Stomach smooth muscle (tissue), 2 donors: ENCODE measurements at regions not wholly inside any gene's neighbourhood (a gene's known extent, or its start where the extent isn't known, plus 50 kb on each side); places are given as distances from the start of the nearest gene placed in this dataset.

Source experiments
- H3K27ac ChIP-seq: one replicate; pipeline ENCODE4 v1.7.0; 2013; ENCODE audit warnings: mild to moderate bottlenecking, low read length, inconsistent platforms
- H3K27me3 ChIP-seq, 2 donors: one replicate each; pipeline ENCODE4 v1.7.0; 2013; ENCODE audit warnings: low read length in 2 of 2; ENCODE audit not compliant: insufficient read depth in 2 of 2, control insufficient read depth in 1 of 2
- H3K36me3 ChIP-seq, 2 donors: one replicate each; pipeline ENCODE4 v1.7.0; 2013; ENCODE audit warnings: low read length in 2 of 2; ENCODE audit not compliant: control insufficient read depth in 2 of 2, insufficient read depth in 2 of 2
- H3K4me1 ChIP-seq: one replicate; pipeline ENCODE4 v1.7.0; 2013; ENCODE audit warnings: low read length; ENCODE audit not compliant: control insufficient read depth, insufficient read depth
- H3K4me3 ChIP-seq, 2 donors: one replicate each; pipeline ENCODE4 v1.7.0; 2013; ENCODE audit warnings: low read length in 2 of 2
- H3K9ac ChIP-seq, 2 donors: one replicate each; pipeline ENCODE4 v1.7.0; 2013; ENCODE audit warnings: low read length in 2 of 2, mild to moderate bottlenecking in 1 of 2
- H3K9me3 ChIP-seq, 2 donors: one replicate each; pipeline ENCODE4 v1.7.0; 2013; ENCODE audit warnings: low read length in 2 of 2; ENCODE audit not compliant: control insufficient read depth in 2 of 2
- donor health status: healthy.
- donor health status: Pancreatic carcinoma.

GRCh38 chr4:124191329-124191728, 521.2 kb downstream of the ANKRD50 start:
- Histone ChIP-seq H3K9ac (no peak overlapping the region), H3K27ac (no peak overlapping the region)

GRCh38 chr4:124192544-124192943, 520.0 kb downstream of the ANKRD50 start:
- H3K27ac ChIP-seq = no peak overlapping the region
- no peak overlapping the region for H3K4me3 ChIP-seq
- H3K4me1 ChIP-seq = no peaks in the 10 kb centered on the region
- H3K27me3 ChIP-seq = no peaks in the 10 kb centered on the region
- H3K9me3 ChIP-seq = peaks cover 0 to 4% of the 10 kb centered on the region in 2 donors
- H3K36me3 ChIP-seq = no peaks in the 10 kb centered on the region
- H3K9ac ChIP-seq = no peak overlapping the region

More at GRCh38 chr4:124191329-124191728, 521.2 kb downstream of the ANKRD50 start:
- no peaks in the 10 kb centered on the region for H3K27me3 ChIP-seq
- no peaks in the 10 kb centered on the region for H3K36me3 ChIP-seq
- H3K9me3 ChIP-seq = peaks cover 0 to 4% of the 10 kb centered on the region in 2 donors
- H3K4me3 ChIP-seq = no peak overlapping the region
- H3K4me1 ChIP-seq = no peaks in the 10 kb centered on the region

GRCh38 chr4:124199185-124199584, 513.3 kb downstream of the ANKRD50 start:
- H3K9me3 ChIP-seq = no peaks in the 10 kb centered on the region
- H3K36me3 ChIP-seq = no peaks in the 10 kb centered on the region
- H3K4me1 ChIP-seq = no peaks in the 10 kb centered on the region
- H3K27me3 ChIP-seq = no peaks in the 10 kb centered on the region
- no peak overlapping the region for H3K9ac ChIP-seq
- no peak overlapping the region for H3K4me3 ChIP-seq
- no peak overlapping the region for H3K27ac ChIP-seq

GRCh38 chr4:124199755-124200154, 512.8 kb downstream of the ANKRD50 start:
- Histone ChIP-seq H3K4me3 (no peak overlapping the region), H3K27ac (no peak overlapping the region), H3K36me3 (no peaks in the 10 kb centered on the region), H3K9ac (no peak overlapping the region), H3K4me1 (no peaks in the 10 kb centered on the region), H3K27me3 (no peaks in the 10 kb centered on the region), H3K9me3 (no peaks in the 10 kb centered on the region)

- Histone ChIP-seq H3K9ac (no peak overlapping the region), H3K27me3 (no peaks in the 10 kb centered on the region), H3K27ac (no peak overlapping the region), H3K4me1 (no peaks in the 10 kb centered on the region), H3K4me3 (no peak overlapping the region), H3K9me3 (no peaks in the 10 kb centered on the region), H3K36me3 (no peaks in the 10 kb centered on the region)
Observed at GRCh38 chr4:124201636-124202035, 510.9 kb downstream of the ANKRD50 start.

GRCh38 chr4:124202099-124202498, 510.4 kb downstream of the ANKRD50 start:
- H3K4me3 ChIP-seq = no peak overlapping the region
- no peak overlapping the region for H3K27ac ChIP-seq
- H3K36me3 ChIP-seq = no peaks in the 10 kb centered on the region

GRCh38 chr4:124203613-124204238, 508.8 kb downstream of the ANKRD50 start:
- Histone ChIP-seq H3K4me1 (no peaks in the 10 kb centered on the region), H3K4me3 (no peak overlapping the region), H3K27ac (no peak overlapping the region), H3K36me3 (no peaks in the 10 kb centered on the region), H3K27me3 (no peaks in the 10 kb centered on the region), H3K9ac (no peak overlapping the region), H3K9me3 (no peaks in the 10 kb centered on the region)

More at GRCh38 chr4:124202099-124202498, 510.4 kb downstream of the ANKRD50 start:
- H3K9ac ChIP-seq = no peak overlapping the region
- no peaks in the 10 kb centered on the region for H3K9me3 ChIP-seq
- no peaks in the 10 kb centered on the region for H3K27me3 ChIP-seq
- H3K4me1 ChIP-seq = no peaks in the 10 kb centered on the region

- no peak overlapping the region for H3K4me3 ChIP-seq
- no peaks in the 10 kb centered on the region for H3K27me3 ChIP-seq
- no peak overlapping the region for H3K27ac ChIP-seq
- H3K9me3 ChIP-seq = no peaks in the 10 kb centered on the region
- no peaks in the 10 kb centered on the region for H3K36me3 ChIP-seq
- no peak overlapping the region for H3K9ac ChIP-seq
- no peaks in the 10 kb centered on the region for H3K4me1 ChIP-seq
Observed at GRCh38 chr4:124206779-124207605, 505.5 kb downstream of the ANKRD50 start.

GRCh38 chr4:124209211-124209610, 503.3 kb downstream of the ANKRD50 start:
- Histone ChIP-seq H3K4me3 (no peak overlapping the region), H3K9me3 (no peaks in the 10 kb centered on the region), H3K36me3 (no peaks in the 10 kb centered on the region), H3K9ac (no peak overlapping the region), H3K27ac (no peak overlapping the region), H3K27me3 (no peaks in the 10 kb centered on the region), H3K4me1 (no peaks in the 10 kb centered on the region)

GRCh38 chr4:124209626-124210025, 502.9 kb downstream of the ANKRD50 start:
- Histone ChIP-seq H3K27me3 (no peaks in the 10 kb centered on the region), H3K9ac (no peak overlapping the region), H3K27ac (no peak overlapping the region), H3K36me3 (no peaks in the 10 kb centered on the region), H3K4me1 (no peaks in the 10 kb centered on the region), H3K4me3 (no peak overlapping the region), H3K9me3 (no peaks in the 10 kb centered on the region)

GRCh38 chr4:124210746-124211145, 501.8 kb downstream of the ANKRD50 start:
- Histone ChIP-seq H3K4me3 (no peak overlapping the region), H3K9ac (no peak overlapping the region), H3K27ac (no peak overlapping the region), H3K4me1 (no peaks in the 10 kb centered on the region), H3K9me3 (no peaks in the 10 kb centered on the region), H3K36me3 (no peaks in the 10 kb centered on the region), H3K27me3 (no peaks in the 10 kb centered on the region)
